ENCODE measurements at regions not wholly inside any gene's neighbourhood (a gene's known extent, or its start where the extent isn't known, plus 50 kb on each side); places are given as distances from the start of the nearest gene placed in this dataset.

DNA sequence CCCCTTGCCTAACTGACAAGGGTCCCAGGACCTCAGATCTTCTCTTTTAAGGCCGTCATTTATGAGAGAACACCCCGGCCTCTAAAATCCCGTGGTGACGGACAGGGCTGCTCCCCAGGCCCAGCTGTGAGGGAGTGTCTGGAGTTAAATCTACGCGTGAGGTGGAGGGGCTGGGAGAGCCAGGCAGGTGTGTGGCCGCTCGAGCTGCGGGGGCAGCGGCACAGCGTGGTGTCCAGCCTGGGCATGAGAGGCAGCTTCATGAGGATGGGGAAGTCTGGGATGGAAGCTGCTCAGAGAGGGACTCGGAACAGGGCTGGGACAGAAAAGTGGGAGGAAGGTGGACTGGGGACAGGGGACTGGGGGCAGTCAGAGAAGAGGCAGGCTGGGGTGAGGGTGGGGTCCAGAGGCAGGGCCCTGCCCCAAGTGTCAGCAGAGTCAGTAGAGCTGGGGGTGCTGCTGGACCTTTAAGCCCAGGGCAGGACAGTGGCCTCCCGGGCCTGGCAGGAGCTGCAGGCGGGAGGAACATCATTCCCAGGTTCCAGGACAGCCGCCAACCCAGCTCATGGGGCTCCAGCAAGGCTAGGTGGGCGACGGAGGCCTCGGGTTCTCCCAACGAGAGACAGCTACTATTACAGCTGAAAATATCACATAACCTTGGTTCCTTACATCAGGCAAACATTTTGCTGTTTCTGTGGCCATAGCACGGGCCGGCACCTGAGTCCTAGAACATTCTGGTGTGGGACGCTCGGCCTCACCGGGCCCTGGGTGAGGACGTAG lies 55.2 kb downstream of the JAKMIP3 start:
- H3K4me1 ChIP-seq (ENCODE audit: low read depth): no peaks in the 10 kb centered on the region
- no peaks in the 10 kb centered on the region for H3K9me3 ChIP-seq (ENCODE audit: low read depth)
- no peaks in the 10 kb centered on the region for H3K27me3 ChIP-seq
- TF ChIP-seq CTCF (IDR thresholded peaks at IDR 0.05; ENCODE audit: low read depth, low read length): no peak
- H3K4me3 ChIP-seq: no peak overlapping the region
- no peaks in the 10 kb centered on the region for H3K36me3 ChIP-seq
- no peak overlapping the region for H3K27ac ChIP-seq
- DNase-seq (ENCODE audit: low read depth in 1 of 2, low spot score in 1 of 2): no peak

DNA sequence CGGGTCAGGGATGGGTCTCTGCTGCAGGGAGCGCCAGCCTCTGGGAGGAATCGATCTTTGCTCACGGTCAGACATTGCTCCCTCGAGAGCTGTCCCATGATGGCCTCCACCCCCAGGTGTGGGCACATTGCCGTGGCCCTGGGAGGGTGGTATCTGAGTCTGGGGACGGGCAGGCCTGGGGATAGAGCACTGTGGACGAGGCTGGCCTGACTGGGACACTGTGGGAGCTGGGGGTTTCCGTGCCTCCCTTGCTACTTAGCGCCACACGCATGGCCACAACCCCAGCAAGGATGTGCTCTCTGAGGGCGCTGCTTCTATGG lies 55.7 kb downstream of the JAKMIP3 start:
- Histone ChIP-seq H3K4me3 (no peak overlapping the region), H3K36me3 (no peaks in the 10 kb centered on the region), H3K4me1 (ENCODE audit: low read depth) (no peaks in the 10 kb centered on the region), H3K27ac (no peak overlapping the region), H3K27me3 (no peaks in the 10 kb centered on the region), H3K9me3 (ENCODE audit: low read depth) (no peaks in the 10 kb centered on the region)
- no peak for DNase-seq (ENCODE audit: low read depth in 1 of 2, low spot score in 1 of 2)
- no peak for TF ChIP-seq CTCF (IDR thresholded peaks at IDR 0.05; ENCODE audit: low read depth, low read length)

GRCh38 chr10:132122097-132122861 lies 56.5 kb downstream of the JAKMIP3 start:
- no peak for DNase-seq (ENCODE audit: low read depth in 1 of 2, low spot score in 1 of 2)
- H3K27me3 ChIP-seq: no peaks in the 10 kb centered on the region
- H3K4me1 ChIP-seq (ENCODE audit: low read depth): no peaks in the 10 kb centered on the region
- H3K36me3 ChIP-seq: no peaks in the 10 kb centered on the region
- H3K27ac ChIP-seq: no peak overlapping the region
- no peaks in the 10 kb centered on the region for H3K9me3 ChIP-seq (ENCODE audit: low read depth)
- TF ChIP-seq CTCF (IDR thresholded peaks at IDR 0.05; ENCODE audit: low read depth, low read length): no peak
- H3K4me3 ChIP-seq: no peak overlapping the region

DNA sequence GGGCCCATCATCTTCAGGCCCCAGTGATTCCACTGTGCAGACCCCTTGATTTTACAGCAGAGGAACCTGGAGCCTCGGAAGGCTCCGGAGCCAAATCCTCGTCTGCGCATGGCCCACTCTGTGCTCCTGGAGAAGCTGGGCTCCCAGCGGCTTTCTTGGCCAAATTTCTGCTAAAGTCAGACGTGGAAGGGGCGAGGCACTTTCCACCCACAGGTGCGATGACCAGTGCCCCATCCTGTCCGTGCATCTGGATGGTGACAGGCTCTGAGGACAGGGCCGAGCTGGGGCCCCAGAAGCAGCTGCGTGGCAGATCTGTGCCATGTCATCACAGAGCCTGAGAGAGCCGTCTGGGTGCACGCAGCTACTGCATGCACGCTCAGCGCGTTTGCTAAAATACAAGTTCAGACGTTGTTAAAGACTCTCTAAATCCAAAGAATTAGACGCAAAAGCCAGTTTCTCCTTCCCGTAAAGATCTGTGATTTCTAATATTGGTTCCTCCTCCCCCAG lies 57.2 kb downstream of the JAKMIP3 start:
- Histone ChIP-seq H3K27ac (no peak overlapping the region), H3K4me1 (ENCODE audit: low read depth) (no peaks in the 10 kb centered on the region), H3K27me3 (no peaks in the 10 kb centered on the region), H3K4me3 (no peak overlapping the region), H3K9me3 (ENCODE audit: low read depth) (no peaks in the 10 kb centered on the region), H3K36me3 (no peaks in the 10 kb centered on the region)
- TF ChIP-seq CTCF (IDR thresholded peaks at IDR 0.05; ENCODE audit: low read depth, low read length): no peak
- DNase-seq (ENCODE audit: low read depth in 1 of 2, low spot score in 1 of 2): no peak

DNA sequence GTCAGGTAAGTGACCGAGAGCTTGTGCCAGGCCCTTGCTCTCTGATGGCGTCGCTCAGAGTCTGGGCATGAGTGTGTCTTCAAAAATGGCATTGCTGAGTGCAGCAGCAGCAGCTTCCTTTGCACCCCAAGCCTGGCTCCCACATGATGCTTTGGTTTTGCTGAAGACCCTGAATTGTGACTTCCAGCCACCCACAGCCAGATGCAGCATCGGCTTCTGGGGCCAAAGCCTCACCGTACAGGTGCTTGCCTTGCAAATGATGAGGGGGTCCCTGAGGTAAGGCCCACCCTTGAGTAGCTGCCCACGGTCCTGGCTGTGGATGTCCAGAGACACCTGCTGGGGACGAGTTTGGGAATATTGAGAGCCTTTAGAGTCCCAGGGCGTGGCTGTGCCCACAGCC lies 57.9 kb downstream of the JAKMIP3 start:
- Histone ChIP-seq H3K27me3 (no peaks in the 10 kb centered on the region), H3K4me1 (ENCODE audit: low read depth) (no peaks in the 10 kb centered on the region), H3K36me3 (no peaks in the 10 kb centered on the region), H3K9me3 (ENCODE audit: low read depth) (no peaks in the 10 kb centered on the region), H3K4me3 (no peak overlapping the region), H3K27ac (no peak overlapping the region)
- no peak for DNase-seq (ENCODE audit: low read depth in 1 of 2, low spot score in 1 of 2)
- no peak for TF ChIP-seq CTCF (IDR thresholded peaks at IDR 0.05; ENCODE audit: low read depth, low read length)
